DND-41 (cell line): ENCODE measurements at regions not wholly inside any gene's neighbourhood (a gene's known extent, or its start where the extent isn't known, plus 50 kb on each side); places are given as distances from the start of the nearest gene placed in this dataset.

ENCODE experiments used
- CTCF ChIP-seq: IDR thresholded peaks from 2 replicates; pipeline ENCODE4 v1.5.1; 2012; ENCODE audit warnings: borderline replicate concordance, low read length, moderate library complexity, mild to moderate bottlenecking; ENCODE audit not compliant: poor library complexity, severe bottlenecking; ENCODE audit errors: extremely low read depth
- EZH2 ChIP-seq: IDR thresholded peaks from 3 replicates; pipeline ENCODE4 v1.6.1; 2012; ENCODE audit warnings: borderline replicate concordance, low read depth, mild to moderate bottlenecking, moderate library complexity, low read length, inconsistent platforms; ENCODE audit not compliant: severe bottlenecking

GRCh38 chr3:35900079-35900478 is 260.8 kb downstream of the ARPP21 start:
- TF ChIP-seq CTCF (no peak), EZH2 (no peak)
